HCT116 (cell line): ENCODE measurements at regions not wholly inside any gene's neighbourhood (a gene's known extent, or its start where the extent isn't known, plus 50 kb on each side); places are given as distances from the start of the nearest gene placed in this dataset.

ENCODE experiments used
- ATAC-seq: fragments of 200-7000 bp; cut with Tn5 transposase; 2 replicates; pipeline ENCODE4 v1.9.1; 2020; ENCODE audit warnings: mild to moderate bottlenecking, moderate library complexity
- BruUV-seq: library from RNA; stranded (reverse); fragments of 400-500 nt; replicated peaks from 2 replicates; lab custom pipeline; 2021; lab: Mats Ljungman, UMichigan
- CTCF ChIA-PET: fragments of 300-600 bp; sonication (Branson Sonifier 250); formaldehyde crosslinking; loops from one replicate; lab custom pipeline; 2021; ENCODE audit warnings: antibody characterized with exemption; lab: Charles Lee
- POLR2A ChIA-PET: fragments of 300-600, 350-600 bp; sonication (Branson Sonifier 250); formaldehyde crosslinking; loops from one replicate; lab custom pipeline; 2021; ENCODE audit warnings: antibody characterized with exemption; lab: Charles Lee
- RAD21 ChIA-PET, 2 experiments: fragments of 300-600 bp; sonication (Branson Sonifier 250); formaldehyde crosslinking; loops; one replicate each; lab custom pipeline; 2023; ENCODE audit warnings: low total read pairs in 2 of 2; ENCODE audit not compliant: uncharacterized antibody in 2 of 2, unreplicated experiment in 2 of 2, low non-redundant PET in 1 of 2; lab: Charles Lee
- DNase-seq: peaks from one replicate; pipeline ENCODE4 v3.0.0-alpha.2; 2010; ENCODE audit warnings: low read depth, low spot score
- H2AFZ ChIP-seq: fragments of 200-600 bp; shearing (Covaris generic), sonication (generic); 2 replicates; pipeline ENCODE4 v1.6.1; 2017; ENCODE audit warnings: low read depth, mixed run types, mixed read lengths, antibody characterized with exemption, low read length; ENCODE audit not compliant: poor library complexity, severe bottlenecking
- H3K27ac ChIP-seq: 2 replicates; pipeline ENCODE4 v1.5.1; 2012; ENCODE audit warnings: low read depth, low read length
- H3K27me3 ChIP-seq: fragments of 200-600 bp; sonication (generic); 2 replicates; pipeline ENCODE4 v1.6.1; 2016; ENCODE audit warnings: mixed run types, low read length, mixed read lengths; ENCODE audit not compliant: insufficient read depth
- H3K36me3 ChIP-seq, 2 experiments: fragments of 200-500 bp in 1 of 2; fragments of 200-600 bp in 1 of 2; sonication (Bioruptor generic) in 1 of 2; sonication (generic) in 1 of 2; 2 replicates each; pipeline versions ENCODE4 v1.5.1 to v1.6.1; 2014 to 2016; ENCODE audit warnings: low read length in 2 of 2, inconsistent platforms in 1 of 2, mixed read lengths in 1 of 2, mixed run types in 1 of 2; ENCODE audit not compliant: insufficient read depth in 2 of 2, control insufficient read depth in 1 of 2
- H3K4me1 ChIP-seq, 2 experiments: fragments of 200-600 bp in 1 of 2; sonication (generic) in 1 of 2; 2 replicates each; pipeline versions ENCODE4 v1.5.1 to v1.6.1; 2012 to 2017; ENCODE audit warnings: low read length in 2 of 2, inconsistent platforms in 1 of 2, mild to moderate bottlenecking in 1 of 2, mixed read lengths in 1 of 2, mixed run types in 1 of 2, moderate library complexity in 1 of 2; ENCODE audit not compliant: insufficient read depth in 2 of 2, control insufficient read depth in 1 of 2
- H3K4me2 ChIP-seq: fragments of 200-600 bp; sonication (generic); 2 replicates; pipeline ENCODE4 v1.6.1; 2017; ENCODE audit warnings: mixed run types, low read length, mixed read lengths
- H3K4me3 ChIP-seq, 2 experiments: fragments of 200-600 bp in 1 of 2; sonication (generic) in 1 of 2; replicated peaks in 1 of 2; 2 replicates each; pipeline ENCODE4 v1.5.1; 2011 to 2016; ENCODE audit warnings: low read length in 2 of 2, control low read depth in 1 of 2, low read depth in 1 of 2, mild to moderate bottlenecking in 1 of 2, mixed read lengths in 1 of 2, mixed run types in 1 of 2
- H3K79me2 ChIP-seq: fragments of 200-600 bp; sonication (generic); 2 replicates; pipeline ENCODE4 v1.6.1; 2017; ENCODE audit warnings: mild to moderate bottlenecking, mixed run types, low read length, moderate library complexity, mixed read lengths; ENCODE audit not compliant: insufficient read depth
- H3K9ac ChIP-seq: fragments of 200-600 bp; sonication (generic); 2 replicates; pipeline ENCODE4 v1.6.1; 2016; ENCODE audit warnings: low read length, mixed read lengths
- H3K9me2 ChIP-seq: fragments of 200-600 bp; sonication (generic), shearing (Covaris generic); 2 replicates; pipeline ENCODE4 v1.6.1; 2017; ENCODE audit warnings: mixed run types, mild to moderate bottlenecking, moderate library complexity; ENCODE audit not compliant: insufficient read depth
- H3K9me3 ChIP-seq, 2 experiments: fragments of 200-500 bp in 1 of 2; fragments of 200-600 bp in 1 of 2; sonication (Bioruptor generic) in 1 of 2; sonication (generic) in 1 of 2; 2 replicates each; pipeline ENCODE4 v1.6.1; 2014 to 2017; ENCODE audit warnings: low read length in 2 of 2, mixed read lengths in 2 of 2, inconsistent platforms in 1 of 2, low read depth in 1 of 2, mild to moderate bottlenecking in 1 of 2, mixed run types in 1 of 2, moderate library complexity in 1 of 2; ENCODE audit not compliant: control insufficient read depth in 1 of 2, insufficient read depth in 1 of 2
- H4K20me1 ChIP-seq: fragments of 200-600 bp; sonication (generic), shearing (Covaris generic); 2 replicates; pipeline ENCODE4 v1.6.1; 2017; ENCODE audit warnings: mixed run types, mild to moderate bottlenecking, moderate library complexity; ENCODE audit not compliant: insufficient read depth
- CBX3 ChIP-seq: IDR thresholded peaks from 2 replicates; pipeline ENCODE4 v1.6.1; 2012; ENCODE audit warnings: low read depth
- CEBPB ChIP-seq: IDR thresholded peaks from 2 replicates; pipeline ENCODE4 v1.6.1; 2012; ENCODE audit warnings: low read depth
- EGR1 ChIP-seq: IDR thresholded peaks from 2 replicates; pipeline ENCODE4 v1.6.1; 2012; ENCODE audit warnings: low read depth
- ELF1 ChIP-seq: IDR thresholded peaks from 2 replicates; pipeline ENCODE4 v1.6.1; 2012; ENCODE audit warnings: low read depth, borderline replicate concordance
- EZH2 ChIP-seq: fragments of 200-600 bp; sonication (generic); IDR thresholded peaks from 2 replicates; pipeline ENCODE4 v1.6.1; 2017; ENCODE audit warnings: antibody characterized with exemption, mixed run types
- FOSL1 ChIP-seq: IDR thresholded peaks from 2 replicates; pipeline ENCODE4 v1.6.1; 2012; ENCODE audit warnings: low read depth
- MAX ChIP-seq: IDR thresholded peaks from 2 replicates; pipeline ENCODE4 v1.6.1; 2012
- POLR2A ChIP-seq: IDR thresholded peaks from 2 replicates; pipeline ENCODE4 v1.7.0; 2011; ENCODE audit warnings: borderline replicate concordance; ENCODE audit not compliant: insufficient read depth, insufficient read length; ENCODE audit errors: extremely low read depth
- POLR2AphosphoS5 ChIP-seq: IDR thresholded peaks from 2 replicates; pipeline ENCODE4 v1.6.1; 2011; ENCODE audit warnings: mild to moderate bottlenecking, low read depth, low read length, moderate library complexity
- SIN3A ChIP-seq: IDR thresholded peaks from 2 replicates; pipeline ENCODE4 v1.6.1; 2012; ENCODE audit warnings: low read depth
- SP1 ChIP-seq: IDR thresholded peaks from 2 replicates; pipeline ENCODE4 v1.6.1; 2012; ENCODE audit warnings: low read depth
- SRF ChIP-seq: IDR thresholded peaks from 2 replicates; pipeline ENCODE4 v1.6.1; 2012; ENCODE audit warnings: low read depth
- TCF7L2 ChIP-seq: IDR thresholded peaks from 2 replicates; pipeline ENCODE4 v1.7.0; 2011; ENCODE audit warnings: borderline replicate concordance, inconsistent platforms; ENCODE audit not compliant: insufficient read depth, insufficient read length; ENCODE audit errors: extremely low read depth
- YY1 ChIP-seq: IDR thresholded peaks from 2 replicates; pipeline ENCODE4 v1.6.1; 2011; ENCODE audit warnings: low read length, low read depth, moderate library complexity, mild to moderate bottlenecking; ENCODE audit not compliant: insufficient replicate concordance; ENCODE audit errors: extremely low read depth
- ZBTB33 ChIP-seq: IDR thresholded peaks from 2 replicates; pipeline ENCODE4 v1.6.1; 2011; ENCODE audit warnings: mild to moderate bottlenecking, low read length, moderate library complexity; ENCODE audit not compliant: insufficient replicate concordance; ENCODE audit errors: extremely low read depth
- ZFX ChIP-seq: fragments of 450-650 bp; IDR thresholded peaks from 2 replicates; pipeline ENCODE4 v1.6.1; 2017
- ZNF274 ChIP-seq: fragments of 200-500 bp; sonication (Bioruptor generic); IDR thresholded peaks from 2 replicates; pipeline ENCODE4 v1.6.1; 2014; ENCODE audit warnings: mild to moderate bottlenecking, low read depth, low read length, inconsistent platforms
- intact Hi-C: fragments of 100-400 bp; cut with micrococcal nuclease; formaldehyde crosslinking; loops from 2 replicates; pipeline ENCODE4 v1.10.0; 2022

DNA sequence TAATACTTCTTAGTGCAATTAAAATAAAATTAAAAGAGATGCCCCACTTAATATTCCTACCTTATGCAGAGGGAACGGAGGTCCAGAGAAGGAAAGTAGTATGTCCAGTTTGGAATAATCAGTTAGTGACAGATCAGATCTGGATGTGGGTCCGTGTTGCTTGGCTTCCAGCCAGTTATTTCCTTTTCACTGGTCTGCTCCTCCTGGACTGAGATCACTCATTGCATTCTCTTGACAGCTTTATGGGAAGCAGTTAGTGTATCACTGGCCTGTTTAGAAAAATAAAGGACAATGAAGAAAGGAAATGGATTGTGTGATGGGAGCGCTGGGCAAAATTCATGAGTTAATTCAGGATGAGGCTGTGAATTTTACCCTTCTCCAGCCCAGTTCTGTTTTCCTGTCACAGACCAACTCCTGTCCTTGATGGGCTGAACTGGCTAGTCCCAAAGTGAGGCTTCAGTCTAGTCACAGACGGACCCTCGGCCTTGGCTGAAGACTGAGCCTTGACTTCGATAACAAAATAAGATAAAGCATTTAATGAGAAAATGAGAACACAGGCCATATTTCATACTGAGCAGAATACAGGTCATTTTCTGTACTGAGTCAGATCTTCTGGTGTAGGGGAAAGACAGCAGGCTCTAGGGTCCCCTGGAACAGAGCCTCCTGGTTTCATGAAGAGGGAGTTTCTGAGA lies 85.2 kb upstream of the TRABD2B start (continued):
- TF ChIP-seq ZBTB33 = no peak
- TF ChIP-seq CBX3 = no peak
- TF ChIP-seq POLR2AphosphoS5 = no peak
- no peak for TF ChIP-seq ZNF274
- no peak for TF ChIP-seq YY1

GRCh38 chr1:48080331-48081255 lies 83.4 kb upstream of the TRABD2B start:
- no TSS peak for BruUV-seq

More at GRCh38 chr1:48080331-48081255, 83.4 kb upstream of the TRABD2B start:
- no peaks in the 10 kb centered on the region for H3K79me2 ChIP-seq
- POLR2A ChIA-PET = no interaction called here
- H4K20me1 ChIP-seq = no peaks in the 10 kb centered on the region
- ATAC-seq (no peak), DNase-seq (no peak)
- TF ChIP-seq MAX (no peak), CBX3 (no peak), SP1 (no peak), POLR2AphosphoS5 (no peak), ZNF274 (no peak), ELF1 (no peak), YY1 (no peak), EGR1 (no peak), SIN3A (no peak), ZFX (no peak), EZH2 (no peak), CEBPB (no peak), POLR2A (no peak), FOSL1 (no peak), ZBTB33 (no peak), TCF7L2 (no peak), SRF (no peak)
- H3K9me3 ChIP-seq = no peaks in the 10 kb centered on the region
- peaks cover 28% of the 10 kb centered on the region; the same call in 1 of the 2 replicates for H3K27me3 ChIP-seq
- RAD21 ChIA-PET = no interaction called here
- H3K4me2 ChIP-seq = no peak overlapping the region
- intact Hi-C loops = no loop called here
- H3K4me3 ChIP-seq = no peak overlapping the region
- H3K9me2 ChIP-seq = no peaks in the 10 kb centered on the region
- H3K4me1 ChIP-seq = no peaks in the 10 kb centered on the region
- CTCF ChIA-PET = interaction anchor here (1.3 kb wide), 1 partner anchor 13 kb away, joined by 7 read pairs; no protein-coding TSS in a partner anchor
- no peaks in the 10 kb centered on the region for H3K36me3 ChIP-seq
- H3K9ac ChIP-seq = no peak overlapping the region
- H2AFZ ChIP-seq = no peak overlapping the region
- no peak overlapping the region for H3K27ac ChIP-seq
